SU-DHL-6 (cell line): ENCODE measurements at regions not wholly inside any gene's neighbourhood (a gene's known extent, or its start where the extent isn't known, plus 50 kb on each side); places are given as distances from the start of the nearest gene placed in this dataset.

Source experiments
- EZH2phosphoT487 ChIP-seq: fragments of 200-600 bp; sonication (generic), shearing (Covaris generic); conservative IDR thresholded peaks from 2 replicates; pipeline ENCODE4 v1.6.1; 2018; ENCODE audit warnings: mild to moderate bottlenecking, antibody characterized with exemption, low read length, moderate library complexity, mixed read lengths
- TF ChIP-seq, protein P1 (sequence below): fragments of 200-600 bp; sonication (generic); IDR thresholded peaks from one replicate; pipeline ENCODE4 v1.5.1; 2017; ENCODE audit warnings: antibody characterized with exemption, mild to moderate bottlenecking, low read length, moderate library complexity; ENCODE audit not compliant: insufficient read depth, poor library complexity, severe bottlenecking

DNA sequence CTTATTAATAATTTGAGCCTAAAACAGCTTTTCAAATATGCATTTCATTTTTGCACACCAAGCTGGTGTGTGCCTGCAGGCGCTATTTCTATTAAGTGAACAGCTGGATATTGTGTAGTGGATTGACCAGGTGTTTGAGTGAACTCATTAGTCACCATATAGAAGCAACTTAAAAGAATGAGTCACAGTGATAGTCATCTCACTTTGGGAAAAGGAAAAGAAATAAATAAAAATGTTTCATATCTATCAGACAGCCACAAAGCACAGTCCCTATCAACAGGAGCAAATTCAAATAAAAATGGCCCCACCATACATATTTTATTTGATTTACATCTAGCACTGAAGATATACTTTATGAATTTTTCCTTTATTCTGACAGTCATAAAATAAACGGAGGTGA lies 456.5 kb upstream of the CDH9 start:
- TF ChIP-seq, protein P1, sequence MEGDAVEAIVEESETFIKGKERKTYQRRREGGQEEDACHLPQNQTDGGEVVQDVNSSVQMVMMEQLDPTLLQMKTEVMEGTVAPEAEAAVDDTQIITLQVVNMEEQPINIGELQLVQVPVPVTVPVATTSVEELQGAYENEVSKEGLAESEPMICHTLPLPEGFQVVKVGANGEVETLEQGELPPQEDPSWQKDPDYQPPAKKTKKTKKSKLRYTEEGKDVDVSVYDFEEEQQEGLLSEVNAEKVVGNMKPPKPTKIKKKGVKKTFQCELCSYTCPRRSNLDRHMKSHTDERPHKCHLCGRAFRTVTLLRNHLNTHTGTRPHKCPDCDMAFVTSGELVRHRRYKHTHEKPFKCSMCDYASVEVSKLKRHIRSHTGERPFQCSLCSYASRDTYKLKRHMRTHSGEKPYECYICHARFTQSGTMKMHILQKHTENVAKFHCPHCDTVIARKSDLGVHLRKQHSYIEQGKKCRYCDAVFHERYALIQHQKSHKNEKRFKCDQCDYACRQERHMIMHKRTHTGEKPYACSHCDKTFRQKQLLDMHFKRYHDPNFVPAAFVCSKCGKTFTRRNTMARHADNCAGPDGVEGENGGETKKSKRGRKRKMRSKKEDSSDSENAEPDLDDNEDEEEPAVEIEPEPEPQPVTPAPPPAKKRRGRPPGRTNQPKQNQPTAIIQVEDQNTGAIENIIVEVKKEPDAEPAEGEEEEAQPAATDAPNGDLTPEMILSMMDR = no peak
- TF ChIP-seq EZH2phosphoT487 = no peak
